Endodermal cell (in vitro differentiated cells): ENCODE measurements at regions not wholly inside any gene's neighbourhood (a gene's known extent, or its start where the extent isn't known, plus 50 kb on each side); places are given as distances from the start of the nearest gene placed in this dataset.

Experiments
- DNase-seq: peaks from one replicate; pipeline ENCODE4 v3.0.0-alpha.2; 2017
- H3K27ac ChIP-seq: 2 replicates; pipeline ENCODE4 v1.5.1; 2013; ENCODE audit warnings: mild to moderate bottlenecking, low read depth, low read length, moderate library complexity
- H3K27me3 ChIP-seq: 2 replicates; pipeline ENCODE4 v1.6.1; 2013; ENCODE audit warnings: mild to moderate bottlenecking, low read length, moderate library complexity; ENCODE audit not compliant: insufficient read depth, control insufficient read depth, poor library complexity, severe bottlenecking
- H3K36me3 ChIP-seq: 2 replicates; pipeline ENCODE4 v1.7.0; 2013; ENCODE audit warnings: mild to moderate bottlenecking, low read length, moderate library complexity; ENCODE audit not compliant: control insufficient read depth, insufficient read depth
- H3K4me1 ChIP-seq: one replicate; pipeline ENCODE4 v1.7.0; 2013; ENCODE audit warnings: low read length; ENCODE audit not compliant: control insufficient read depth, insufficient read depth
- H3K4me3 ChIP-seq: 2 replicates; pipeline ENCODE4 v1.5.1; 2013; ENCODE audit warnings: mild to moderate bottlenecking, low read length, moderate library complexity
- H3K9ac ChIP-seq: 2 replicates; pipeline ENCODE4 v1.6.1; 2013; ENCODE audit warnings: mild to moderate bottlenecking, low read length, moderate library complexity; ENCODE audit not compliant: poor library complexity, severe bottlenecking; ENCODE audit errors: extremely low read depth
- H3K9me3 ChIP-seq: 2 replicates; pipeline ENCODE4 v1.6.1; 2013; ENCODE audit warnings: mild to moderate bottlenecking, low read length, moderate library complexity; ENCODE audit not compliant: control insufficient read depth
- H3K27ac Mint-ChIP-seq: 2 replicates; pipeline ENCODE4 v1.8.0; 2020; ENCODE audit warnings: mixed read lengths
- H3K27me3 Mint-ChIP-seq: 2 replicates; pipeline ENCODE4 v1.8.0; 2021; ENCODE audit warnings: mild to moderate bottlenecking, mixed read lengths; ENCODE audit not compliant: insufficient read depth
- H3K36me3 Mint-ChIP-seq: 2 replicates; pipeline ENCODE4 v1.8.0; 2020; ENCODE audit warnings: low read depth, mixed read lengths
- H3K4me1 Mint-ChIP-seq: 2 replicates; pipeline ENCODE4 v1.8.0; 2020; ENCODE audit warnings: mixed read lengths
- H3K4me3 Mint-ChIP-seq: 2 replicates; pipeline ENCODE4 v1.8.0; 2020; ENCODE audit warnings: mild to moderate bottlenecking, moderate library complexity, mixed read lengths
- H3K9me3 Mint-ChIP-seq: 2 replicates; pipeline ENCODE4 v1.8.0; 2020; ENCODE audit warnings: mild to moderate bottlenecking, mixed read lengths
- WGBS, 2 experiments: methylation state at CpG; one replicate each; pipeline versions ENCODE4 v1.1.5 to v1.1.7; 2013; ENCODE audit warnings: missing lambda C conversion rate in 2 of 2, mixed read lengths in 1 of 2; ENCODE audit not compliant: insufficient coverage in 1 of 2, insufficient read length in 1 of 2; 5-methylcytosine and 5-hydroxymethylcytosine counted together
- TF ChIP-seq, protein P1 (sequence below): fragments of 200-600 bp; sonication (generic); conservative IDR thresholded peaks from 2 replicates; pipeline ENCODE4 v1.5.0; 2021; ENCODE audit warnings: antibody characterized with exemption, mild to moderate bottlenecking

DNA sequence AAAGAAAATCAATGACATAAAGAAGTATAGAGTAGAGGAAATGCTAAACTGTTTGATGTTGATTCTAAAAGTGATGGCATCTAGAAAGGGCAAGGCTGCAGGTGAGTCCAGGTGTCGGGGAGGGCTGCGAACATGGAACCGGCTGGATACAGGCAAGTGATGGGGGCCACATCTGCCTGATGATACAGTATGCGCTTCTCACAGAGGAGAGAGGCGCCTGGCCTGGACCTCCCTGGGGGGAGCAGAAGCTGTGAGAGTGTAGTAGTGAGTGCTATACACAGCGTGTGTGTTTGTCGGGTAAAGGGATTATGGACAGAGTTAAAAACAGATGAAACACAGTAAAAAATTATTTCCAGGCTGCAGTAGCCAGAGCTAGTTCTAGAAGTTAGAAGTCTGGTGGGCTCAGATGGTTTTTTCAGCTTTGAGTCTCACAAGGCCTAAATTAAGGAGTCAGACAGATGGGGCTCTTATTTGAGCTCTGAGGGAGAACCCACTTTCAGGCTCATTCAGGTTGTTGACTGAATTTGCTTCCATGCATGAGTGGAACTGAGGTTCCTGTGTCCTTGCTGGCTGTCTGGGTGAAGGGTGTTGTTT lies 195.8 kb upstream of the ARG1 start:
- TF ChIP-seq, protein P1, sequence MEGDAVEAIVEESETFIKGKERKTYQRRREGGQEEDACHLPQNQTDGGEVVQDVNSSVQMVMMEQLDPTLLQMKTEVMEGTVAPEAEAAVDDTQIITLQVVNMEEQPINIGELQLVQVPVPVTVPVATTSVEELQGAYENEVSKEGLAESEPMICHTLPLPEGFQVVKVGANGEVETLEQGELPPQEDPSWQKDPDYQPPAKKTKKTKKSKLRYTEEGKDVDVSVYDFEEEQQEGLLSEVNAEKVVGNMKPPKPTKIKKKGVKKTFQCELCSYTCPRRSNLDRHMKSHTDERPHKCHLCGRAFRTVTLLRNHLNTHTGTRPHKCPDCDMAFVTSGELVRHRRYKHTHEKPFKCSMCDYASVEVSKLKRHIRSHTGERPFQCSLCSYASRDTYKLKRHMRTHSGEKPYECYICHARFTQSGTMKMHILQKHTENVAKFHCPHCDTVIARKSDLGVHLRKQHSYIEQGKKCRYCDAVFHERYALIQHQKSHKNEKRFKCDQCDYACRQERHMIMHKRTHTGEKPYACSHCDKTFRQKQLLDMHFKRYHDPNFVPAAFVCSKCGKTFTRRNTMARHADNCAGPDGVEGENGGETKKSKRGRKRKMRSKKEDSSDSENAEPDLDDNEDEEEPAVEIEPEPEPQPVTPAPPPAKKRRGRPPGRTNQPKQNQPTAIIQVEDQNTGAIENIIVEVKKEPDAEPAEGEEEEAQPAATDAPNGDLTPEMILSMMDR = no peak
- Mint-ChIP-seq H3K27ac (no peak overlapping the region), H3K4me3 (no peak overlapping the region), H3K9me3 (no peaks in the 10 kb centered on the region), H3K4me1 (no peaks in the 10 kb centered on the region), H3K36me3 (no peaks in the 10 kb centered on the region), H3K27me3 (peaks cover 4% of the 10 kb centered on the region)
- 97% methylated on average over 6 to 7 of the region's 7 CpGs for WGBS, 2 experiments
- no peak for DNase-seq
- H3K9ac ChIP-seq = no peak overlapping the region
- H3K4me1 ChIP-seq = no peaks in the 10 kb centered on the region
- H3K9me3 ChIP-seq = peaks cover 14% of the 10 kb centered on the region
- no peaks in the 10 kb centered on the region for H3K27me3 ChIP-seq
- H3K36me3 ChIP-seq = no peaks in the 10 kb centered on the region
- no peak overlapping the region for H3K27ac ChIP-seq
- H3K4me3 ChIP-seq = no peak overlapping the region

DNA sequence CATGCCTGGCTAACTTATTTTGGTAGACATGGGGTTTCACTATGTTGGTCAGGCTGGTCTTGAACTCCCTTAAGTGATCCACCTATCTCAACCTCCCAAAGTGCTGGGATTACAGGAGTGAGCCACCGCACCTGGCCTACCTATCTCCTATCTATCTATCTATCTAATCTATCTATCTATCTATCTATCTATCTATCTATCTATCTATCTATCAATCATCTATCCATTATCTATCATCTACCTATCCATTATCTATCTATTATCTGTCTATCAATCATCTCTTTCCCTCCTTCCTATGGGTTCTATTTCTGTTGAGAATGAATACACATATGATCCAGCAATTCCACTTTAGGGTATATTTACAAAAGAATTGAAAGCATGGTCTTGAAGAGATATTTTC lies 194.2 kb upstream of the ARG1 start:
- DNase-seq = no peak
- Histone ChIP-seq H3K4me3 (no peak overlapping the region), H3K27me3 (no peaks in the 10 kb centered on the region), H3K36me3 (no peaks in the 10 kb centered on the region), H3K27ac (no peak overlapping the region), H3K9me3 (peaks cover 14% of the 10 kb centered on the region), H3K4me1 (no peaks in the 10 kb centered on the region), H3K9ac (no peak overlapping the region)
- Mint-ChIP-seq H3K4me3 (no peak overlapping the region), H3K9me3 (no peaks in the 10 kb centered on the region), H3K4me1 (peaks cover 9% of the 10 kb centered on the region), H3K27ac (no peak overlapping the region), H3K27me3 (no peaks in the 10 kb centered on the region), H3K36me3 (no peaks in the 10 kb centered on the region)
- TF ChIP-seq, protein P1 = no peak
- 89 to 100% methylated on average over 1 of the region's 1 CpG for WGBS, 2 experiments

DNA sequence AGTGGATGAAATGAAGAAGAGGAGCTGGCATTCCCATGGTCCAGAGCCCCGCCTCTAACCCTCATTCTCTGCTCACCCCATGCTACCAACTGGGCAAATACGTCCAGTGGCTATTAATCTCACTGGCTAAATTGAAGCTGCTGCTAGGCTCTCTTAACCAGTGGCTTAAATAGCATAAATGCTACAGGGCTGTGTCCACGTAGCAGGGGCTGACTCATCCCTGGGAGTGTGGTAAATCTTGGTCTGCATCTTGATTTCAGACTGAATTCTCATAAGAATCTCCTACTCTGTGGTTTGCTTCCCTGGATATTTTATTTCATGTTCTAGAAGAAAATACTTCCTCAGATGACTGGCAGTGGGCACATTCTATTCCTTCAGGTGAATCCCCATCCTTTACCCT lies 193.1 kb upstream of the ARG1 start:
- Mint-ChIP-seq H3K9me3 (no peaks in the 10 kb centered on the region), H3K4me3 (no peak overlapping the region), H3K4me1 (peaks cover 13% of the 10 kb centered on the region), H3K27me3 (no peaks in the 10 kb centered on the region), H3K36me3 (no peaks in the 10 kb centered on the region), H3K27ac (no peak overlapping the region)
- no peaks in the 10 kb centered on the region for H3K36me3 ChIP-seq
- no peak overlapping the region for H3K9ac ChIP-seq
- no peak overlapping the region for H3K4me3 ChIP-seq
- peaks cover 14% of the 10 kb centered on the region for H3K9me3 ChIP-seq
- TF ChIP-seq, protein P1 = no peak
- no peaks in the 10 kb centered on the region for H3K4me1 ChIP-seq
- H3K27me3 ChIP-seq = no peaks in the 10 kb centered on the region
- DNase-seq = no peak
- no peak overlapping the region for H3K27ac ChIP-seq
- 94 to 96% methylated on average over 3 of the region's 3 CpGs for WGBS, 2 experiments
